GM21390 (cell line): ENCODE measurements at regions not wholly inside any gene's neighbourhood (a gene's known extent, or its start where the extent isn't known, plus 50 kb on each side); places are given as distances from the start of the nearest gene placed in this dataset.
"Not testable (repeated sequence)": the region's sequence is repeated elsewhere in the genome, so short reads cannot be mapped to it uniquely, and the experiment has no call there.

ENCODE experiments used
- ATAC-seq: cut with Tn5 transposase; IDR thresholded peaks from one replicate; pipeline ENCODE4 v1.9.1; 2021; ENCODE audit not compliant: unreplicated experiment

DNA sequence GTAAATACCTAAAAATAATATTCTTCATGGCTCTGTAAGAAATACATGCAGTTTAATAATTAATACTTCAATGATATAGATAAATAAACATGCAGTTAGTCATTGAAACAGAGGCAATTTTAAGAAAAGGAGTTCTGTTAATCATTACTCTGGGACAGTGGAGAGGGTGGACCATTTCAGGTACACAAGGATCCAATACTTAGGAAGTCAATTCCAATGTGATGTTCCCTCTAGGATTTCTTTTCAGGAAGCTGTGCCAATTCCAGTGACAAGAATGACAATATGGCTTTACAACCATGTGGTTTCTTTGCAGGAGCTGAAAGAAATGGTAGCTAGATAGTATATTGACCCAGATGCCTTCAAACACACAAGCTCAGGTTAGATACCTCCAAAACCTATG is 175.8 kb upstream of the NETO1 start:
- no peak for ATAC-seq

DNA sequence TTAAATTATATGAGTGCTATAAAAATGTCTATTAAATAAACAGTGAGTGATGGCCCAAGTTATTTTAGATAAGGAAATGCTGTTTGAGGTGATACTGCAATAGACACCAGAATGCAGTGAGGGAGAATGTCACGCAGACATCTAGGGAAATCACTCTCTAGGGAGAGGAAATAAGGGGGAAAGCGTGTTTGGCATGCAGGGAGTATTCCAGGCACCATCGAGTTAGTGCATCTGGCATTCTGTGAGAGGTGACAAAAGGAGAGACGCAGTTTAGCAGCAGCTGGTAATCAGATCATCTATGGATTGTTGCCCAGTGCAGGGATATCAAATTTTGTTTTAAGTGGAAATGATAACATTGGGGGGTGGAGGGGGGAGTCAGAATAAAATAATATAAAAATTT is 175.4 kb upstream of the NETO1 start:
- ATAC-seq: no peak

GRCh38 chr18:73040247-73040646 is 172.5 kb upstream of the NETO1 start:
- ATAC-seq: no peak

GRCh38 chr18:73038336-73038735 is 170.5 kb upstream of the NETO1 start:
- peak; percentile 73 for ATAC-seq

DNA sequence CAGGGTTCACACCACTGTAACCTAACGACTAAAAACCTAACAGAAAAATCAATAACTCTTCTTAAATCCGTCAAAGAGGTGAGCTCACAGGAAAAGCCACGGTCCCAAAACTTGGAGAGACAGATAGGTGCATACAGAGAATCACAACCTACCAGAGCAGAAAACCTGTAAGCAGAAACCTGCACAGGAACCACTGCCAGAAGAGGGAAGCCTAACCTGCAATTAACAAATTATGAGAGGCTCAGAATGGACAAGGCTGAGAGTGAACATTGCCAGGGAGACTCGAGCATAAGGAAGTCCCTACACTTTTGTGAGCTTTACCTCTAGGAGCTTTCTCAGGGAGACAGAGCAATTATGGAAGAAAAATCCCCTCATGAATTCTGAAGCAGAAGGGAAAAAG is 156.2 kb upstream of the NETO1 start:
- ATAC-seq: no peak

- ATAC-seq: no peak
Observed at GRCh38 chr18:73009691-73010090, 141.9 kb upstream of the NETO1 start.

DNA sequence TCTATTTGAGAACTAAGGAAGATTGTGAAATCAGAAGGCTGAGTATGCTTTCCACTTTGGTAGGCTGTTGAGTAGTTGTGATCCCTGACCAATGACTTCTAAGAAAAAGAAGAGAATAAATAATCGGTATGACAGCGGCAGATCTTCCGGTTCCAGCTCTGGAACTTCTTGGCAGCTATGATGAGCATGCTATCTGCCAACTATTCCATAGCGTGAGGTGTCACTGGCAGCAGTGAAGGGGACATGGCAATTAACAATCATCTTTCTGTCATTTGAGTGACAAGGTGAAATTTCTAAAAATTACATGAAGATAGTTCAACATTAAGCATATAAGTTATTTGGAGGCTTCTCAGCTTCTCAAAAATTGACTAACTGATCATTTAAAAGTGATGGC is 140.1 kb upstream of the NETO1 start:
- no peak for ATAC-seq

- ATAC-seq: peak; percentile 63
Observed at GRCh38 chr18:73007195-73007914, 139.6 kb upstream of the NETO1 start.

DNA sequence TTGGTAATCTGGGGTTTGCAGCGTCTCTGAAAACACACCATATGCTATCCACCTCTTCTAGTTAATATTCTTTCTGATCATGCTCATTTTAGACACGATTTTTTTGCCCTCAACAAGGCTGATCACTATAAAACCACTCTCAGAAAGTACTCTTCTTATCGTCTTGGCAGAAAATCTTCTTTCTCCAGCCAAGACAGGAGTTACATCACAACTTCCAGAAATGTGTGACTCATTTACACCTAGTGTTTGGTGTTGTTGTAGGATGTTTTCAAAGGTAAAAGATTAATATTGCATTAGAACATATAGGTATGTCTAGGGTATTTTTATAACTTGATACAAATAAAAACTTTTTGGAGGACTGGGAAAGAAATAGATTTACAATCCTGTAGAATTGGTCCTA is 138.5 kb upstream of the NETO1 start:
- no peak for ATAC-seq

DNA sequence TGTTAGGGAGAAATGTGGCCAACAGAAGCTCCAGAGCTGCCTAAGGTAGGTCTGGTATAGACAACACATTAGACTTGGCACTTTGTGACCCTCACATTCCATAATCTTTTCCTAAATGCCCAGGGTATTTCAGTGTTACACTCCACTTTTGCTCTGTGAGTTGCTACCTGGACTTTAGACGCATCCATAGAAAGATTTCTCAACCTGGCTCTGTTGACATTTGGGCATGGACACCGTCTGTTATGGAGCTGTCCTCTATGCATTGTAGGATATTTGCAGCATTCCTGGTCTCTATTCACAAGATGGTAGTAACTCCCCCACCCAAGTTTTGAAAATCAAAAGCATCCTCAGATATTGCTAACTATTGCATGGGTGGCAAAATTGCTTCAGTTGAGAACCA is 136.5 kb upstream of the NETO1 start:
- ATAC-seq: no peak

GRCh38 chr18:72999971-73000607 is 132.3 kb upstream of the NETO1 start:
- ATAC-seq: no peak

- no peak for ATAC-seq
Observed at GRCh38 chr18:72995558-72995957, 127.8 kb upstream of the NETO1 start.

GRCh38 chr18:72993250-72993649 is 125.5 kb upstream of the NETO1 start:
- ATAC-seq: no peak

DNA sequence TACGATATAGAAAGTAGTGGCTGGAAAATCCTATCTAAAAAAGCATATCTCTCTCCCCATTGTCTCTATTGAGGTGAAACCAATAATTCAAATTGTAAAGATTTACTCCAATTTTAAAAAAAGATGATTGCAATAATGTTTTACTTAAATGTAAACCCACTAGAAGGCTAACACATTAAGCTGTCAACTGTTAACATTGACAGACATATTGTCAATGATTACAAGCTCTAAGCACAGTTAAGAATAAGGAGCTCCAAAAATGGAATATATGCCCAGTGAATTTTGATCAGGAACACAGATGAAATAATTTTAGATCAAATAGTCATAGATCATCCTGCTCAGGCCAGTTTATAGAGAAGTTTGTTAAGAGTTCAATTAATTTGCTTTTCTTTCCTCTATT is 123.6 kb upstream of the NETO1 start:
- ATAC-seq: no peak

- ATAC-seq: not testable (repeated sequence)
Observed at GRCh38 chr18:72987570-72987969, 119.8 kb upstream of the NETO1 start.

- no peak for ATAC-seq
Observed at GRCh38 chr18:72986103-72986502, 118.3 kb upstream of the NETO1 start.

- no peak for ATAC-seq
Observed at GRCh38 chr18:72985686-72986085, 117.9 kb upstream of the NETO1 start.

DNA sequence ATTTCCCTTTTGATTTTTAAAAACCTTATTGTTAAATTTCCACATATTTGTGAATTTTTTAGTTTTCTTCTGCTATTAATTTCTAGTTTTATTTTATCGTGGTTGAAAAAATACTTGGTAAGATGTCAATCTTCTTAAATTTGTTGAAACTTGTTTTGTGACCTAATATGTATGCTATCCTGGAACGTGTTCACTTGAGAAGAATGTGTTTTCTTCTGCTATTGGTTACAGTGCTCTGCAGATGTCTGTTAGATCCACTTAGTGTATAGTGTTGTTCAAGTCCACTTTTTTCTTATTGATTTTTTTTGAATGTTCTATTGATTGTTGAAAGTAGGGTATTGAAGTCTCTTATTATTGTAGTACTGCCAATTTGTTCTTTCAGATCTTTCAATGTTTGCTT is 116.5 kb upstream of the NETO1 start:
- ATAC-seq: no peak

DNA sequence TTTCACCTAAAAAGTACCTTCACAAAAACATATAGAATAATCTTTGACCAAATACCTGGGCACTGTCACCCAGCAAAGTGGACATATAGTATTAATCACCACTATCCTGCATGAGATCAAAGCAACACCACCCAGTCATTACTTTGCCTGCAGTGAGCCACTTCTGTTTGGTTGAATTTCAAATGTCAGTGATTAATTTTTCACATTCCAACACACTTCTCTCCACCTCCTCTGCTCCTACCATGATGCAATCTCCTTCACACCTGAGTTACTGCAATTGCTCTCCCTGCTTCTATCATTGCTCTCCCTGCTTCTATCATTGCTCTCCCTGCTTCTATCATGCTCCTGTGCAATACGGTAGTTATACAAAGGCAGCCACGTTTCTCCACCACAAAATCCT is 106.1 kb upstream of the NETO1 start:
- ATAC-seq: no peak

DNA sequence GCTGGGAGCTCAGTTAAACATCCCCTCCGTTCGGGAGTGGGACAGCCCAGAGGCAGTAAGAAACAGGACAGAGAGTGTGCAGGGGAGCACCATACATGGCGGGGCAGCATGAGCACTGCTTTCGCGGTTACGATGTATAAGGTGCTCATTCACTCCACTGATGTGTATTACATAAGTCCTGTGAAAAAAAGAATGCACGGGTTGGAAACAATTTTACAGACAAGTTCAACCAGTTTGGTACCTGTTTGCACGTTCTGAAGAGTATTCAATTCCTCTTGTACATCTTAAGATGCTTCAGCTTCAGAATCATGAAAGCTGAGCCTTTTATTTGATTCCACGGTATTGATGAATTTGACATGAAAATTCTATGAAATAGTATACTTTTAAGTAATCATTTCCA is 97.8 kb upstream of the NETO1 start:
- no peak for ATAC-seq

- not testable (repeated sequence) for ATAC-seq
Observed at GRCh38 chr18:72958195-72958594, 90.4 kb upstream of the NETO1 start.

- ATAC-seq: no peak
Observed at GRCh38 chr18:72948439-72948838, 80.7 kb upstream of the NETO1 start.

GRCh38 chr18:72942766-72943165 is 75.0 kb upstream of the NETO1 start:
- ATAC-seq: no peak
